Erythroblast (primary cell): ENCODE measurements at regions not wholly inside any gene's neighbourhood (a gene's known extent, or its start where the extent isn't known, plus 50 kb on each side); places are given as distances from the start of the nearest gene placed in this dataset.

Source experiments
- GATA1 ChIP-seq: IDR thresholded peaks from 2 replicates; pipeline ENCODE4 v1.6.1; 2011; ENCODE audit warnings: low read depth, mild to moderate bottlenecking, control low read depth, low read length, moderate library complexity
- POLR2A ChIP-seq: IDR thresholded peaks from 2 replicates; pipeline ENCODE4 v1.6.1; 2011; ENCODE audit warnings: mild to moderate bottlenecking, low read length

DNA sequence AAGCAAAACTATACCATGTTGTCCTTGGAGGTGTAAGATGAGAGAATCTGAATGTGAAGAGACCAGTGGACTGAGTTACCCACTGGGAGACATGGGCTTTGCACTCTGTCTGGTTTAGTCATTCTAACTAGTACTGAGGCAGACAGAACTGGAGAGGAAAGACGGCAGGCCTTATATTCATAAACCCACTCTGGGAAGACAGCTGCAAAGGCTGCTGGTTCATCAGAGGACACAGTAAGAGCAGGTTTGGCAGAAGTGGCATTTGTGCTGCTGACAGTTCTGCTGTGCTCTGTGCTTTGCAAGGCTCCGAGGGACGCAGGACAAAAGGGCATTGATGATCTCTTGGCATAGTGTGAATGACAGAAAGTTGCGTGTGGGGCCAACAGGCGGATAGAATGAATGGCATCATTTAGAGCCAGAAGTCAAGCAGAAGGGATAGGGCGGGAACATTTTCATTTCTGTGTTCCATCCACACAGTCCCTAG is 142.3 kb upstream of the TENT5A start:
- TF ChIP-seq POLR2A (no peak), GATA1 (no peak)
